HepG2 (cell line): ENCODE measurements at regions not wholly inside any gene's neighbourhood (a gene's known extent, or its start where the extent isn't known, plus 50 kb on each side); places are given as distances from the start of the nearest gene placed in this dataset.

Source experiments
- AGO1 ChIP-seq: fragments of 200-400 bp; formaldehyde crosslinking; IDR thresholded peaks from 2 replicates; pipeline ENCODE4 v1.6.1; 2017; ENCODE audit warnings: mild to moderate bottlenecking, low read depth, low read length, moderate library complexity; ENCODE audit not compliant: poor library complexity, severe bottlenecking
- FOXK1 ChIP-seq: sonication (generic); formaldehyde crosslinking; IDR thresholded peaks from 2 replicates; pipeline ENCODE4 v1.4.0; 2020; ENCODE audit warnings: low read depth, missing genetic modification reagents, borderline replicate concordance
- FOXM1 ChIP-seq: sonication (generic); formaldehyde crosslinking; IDR thresholded peaks from 2 replicates; pipeline ENCODE4 v1.5.0; 2020; ENCODE audit warnings: missing genetic modification reagents
- HMG20A ChIP-seq: IDR thresholded peaks from 2 replicates; pipeline ENCODE4 v1.6.1; 2016; ENCODE audit warnings: borderline replicate concordance
- HNF4G ChIP-seq, 2 experiments: sonication (generic) in 1 of 2; formaldehyde crosslinking in 1 of 2; IDR thresholded peaks; 2 replicates each; pipeline versions ENCODE4 v1.4.0 to v1.6.1; 2011 to 2020; ENCODE audit warnings: borderline replicate concordance in 2 of 2, low read depth in 2 of 2, mild to moderate bottlenecking in 2 of 2, low read length in 1 of 2, missing genetic modification reagents in 1 of 2, moderate library complexity in 1 of 2
- KAT8 ChIP-seq: IDR thresholded peaks from 2 replicates; pipeline ENCODE4 v1.6.1; 2016; ENCODE audit warnings: missing genetic modification reagents, missing compliant biosample characterization
- MAF1 ChIP-seq: sonication (generic); formaldehyde crosslinking; IDR thresholded peaks from 2 replicates; pipeline ENCODE4 v1.5.0; 2020; ENCODE audit warnings: missing genetic modification reagents, borderline replicate concordance
- POLR2A ChIP-seq, 2 experiments: IDR thresholded peaks; 2 replicates each; pipeline ENCODE4 v1.6.1; 2011; ENCODE audit warnings: low read depth in 2 of 2, low read length in 2 of 2, mild to moderate bottlenecking in 1 of 2, moderate library complexity in 1 of 2; ENCODE audit not compliant: insufficient read depth in 1 of 2
- ZNF10 ChIP-seq: sonication (generic); formaldehyde crosslinking; IDR thresholded peaks from 2 replicates; pipeline ENCODE4 v1.4.0; 2020; ENCODE audit warnings: mild to moderate bottlenecking, low read depth, missing genetic modification reagents, borderline replicate concordance
- ZNF333 ChIP-seq: sonication (generic); formaldehyde crosslinking; IDR thresholded peaks from 2 replicates; pipeline ENCODE4 v1.4.0; 2020; ENCODE audit warnings: mild to moderate bottlenecking, missing genetic modification reagents, borderline replicate concordance
- ZNF720 ChIP-seq: sonication (generic); formaldehyde crosslinking; IDR thresholded peaks from 2 replicates; pipeline ENCODE4 v1.4.0; 2020; ENCODE audit warnings: missing genetic modification reagents
- TF ChIP-seq, protein P1 (sequence below): sonication (generic); formaldehyde crosslinking; IDR thresholded peaks from 2 replicates; pipeline ENCODE4 v1.5.0; 2020; ENCODE audit warnings: mild to moderate bottlenecking, missing genetic modification reagents, moderate library complexity
- TF ChIP-seq, protein P2 (sequence below), 2 experiments: sonication (generic) in 1 of 2; formaldehyde crosslinking in 1 of 2; IDR thresholded peaks; 2 replicates each; pipeline versions ENCODE4 v1.4.0 to v1.6.1; 2018 to 2020; ENCODE audit warnings: missing genetic modification reagents in 2 of 2, borderline replicate concordance in 1 of 2, low read depth in 1 of 2, mild to moderate bottlenecking in 1 of 2, missing biosample characterization in 1 of 2

DNA sequence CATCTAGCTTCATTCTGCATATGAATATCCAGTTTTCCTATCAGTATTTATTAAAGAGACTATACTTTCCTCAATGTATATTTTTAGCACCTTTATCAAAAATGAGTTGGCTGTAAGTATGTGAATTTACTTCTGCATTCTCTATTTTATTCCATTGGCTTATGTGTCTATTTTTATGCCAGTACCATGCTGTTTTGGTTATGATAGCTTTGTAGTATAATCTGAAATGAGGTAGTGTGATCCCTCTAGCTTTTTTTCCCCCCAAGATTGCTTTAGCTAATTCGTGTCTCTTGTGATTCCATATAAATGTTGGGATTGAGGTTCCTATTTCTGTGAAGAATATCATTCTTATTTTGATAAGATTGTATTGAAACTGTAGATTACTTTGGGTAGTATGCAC, 469.1 kb upstream of the MAP3K7 start:
- TF ChIP-seq HNF4G (IDR thresholded peaks at IDR 0.05; ENCODE audit: borderline replicate concordance, low read depth, low read length) (no peak), HNF4G (CRISPR knock-in tag; IDR thresholded peaks at IDR 0.05; ENCODE audit: borderline replicate concordance, low read depth) (no peak), FOXK1 (no peak), MAF1 (no peak), AGO1 (no peak), KAT8 (CRISPR knock-in tag) (no peak), HMG20A (CRISPR knock-in tag) (no peak), ZNF10 (no peak), FOXM1 (CRISPR knock-in tag) (no peak), ZNF720 (no peak), POLR2A (IDR thresholded peaks at IDR 0.05; ENCODE audit: insufficient read depth in 1 of 2, low read depth in 2 of 2, low read length in 2 of 2) (no peak), ZNF333 (CRISPR knock-in tag) (no peak)
- TF ChIP-seq, protein P1, sequence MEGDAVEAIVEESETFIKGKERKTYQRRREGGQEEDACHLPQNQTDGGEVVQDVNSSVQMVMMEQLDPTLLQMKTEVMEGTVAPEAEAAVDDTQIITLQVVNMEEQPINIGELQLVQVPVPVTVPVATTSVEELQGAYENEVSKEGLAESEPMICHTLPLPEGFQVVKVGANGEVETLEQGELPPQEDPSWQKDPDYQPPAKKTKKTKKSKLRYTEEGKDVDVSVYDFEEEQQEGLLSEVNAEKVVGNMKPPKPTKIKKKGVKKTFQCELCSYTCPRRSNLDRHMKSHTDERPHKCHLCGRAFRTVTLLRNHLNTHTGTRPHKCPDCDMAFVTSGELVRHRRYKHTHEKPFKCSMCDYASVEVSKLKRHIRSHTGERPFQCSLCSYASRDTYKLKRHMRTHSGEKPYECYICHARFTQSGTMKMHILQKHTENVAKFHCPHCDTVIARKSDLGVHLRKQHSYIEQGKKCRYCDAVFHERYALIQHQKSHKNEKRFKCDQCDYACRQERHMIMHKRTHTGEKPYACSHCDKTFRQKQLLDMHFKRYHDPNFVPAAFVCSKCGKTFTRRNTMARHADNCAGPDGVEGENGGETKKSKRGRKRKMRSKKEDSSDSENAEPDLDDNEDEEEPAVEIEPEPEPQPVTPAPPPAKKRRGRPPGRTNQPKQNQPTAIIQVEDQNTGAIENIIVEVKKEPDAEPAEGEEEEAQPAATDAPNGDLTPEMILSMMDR (CRISPR knock-in tag), result no peak
- TF ChIP-seq, protein P2, sequence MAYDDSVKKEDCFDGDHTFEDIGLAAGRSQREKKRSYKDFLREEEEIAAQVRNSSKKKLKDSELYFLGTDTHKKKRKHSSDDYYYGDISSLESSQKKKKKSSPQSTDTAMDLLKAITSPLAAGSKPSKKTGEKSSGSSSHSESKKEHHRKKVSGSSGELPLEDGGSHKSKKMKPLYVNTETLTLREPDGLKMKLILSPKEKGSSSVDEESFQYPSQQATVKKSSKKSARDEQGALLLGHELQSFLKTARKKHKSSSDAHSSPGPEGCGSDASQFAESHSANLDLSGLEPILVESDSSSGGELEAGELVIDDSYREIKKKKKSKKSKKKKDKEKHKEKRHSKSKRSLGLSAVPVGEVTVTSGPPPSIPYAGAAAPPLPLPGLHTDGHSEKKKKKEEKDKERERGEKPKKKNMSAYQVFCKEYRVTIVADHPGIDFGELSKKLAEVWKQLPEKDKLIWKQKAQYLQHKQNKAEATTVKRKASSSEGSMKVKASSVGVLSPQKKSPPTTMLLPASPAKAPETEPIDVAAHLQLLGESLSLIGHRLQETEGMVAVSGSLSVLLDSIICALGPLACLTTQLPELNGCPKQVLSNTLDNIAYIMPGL (CRISPR knock-in tag; IDR thresholded peaks at IDR 0.05; ENCODE audit: borderline replicate concordance in 1 of 2, low read depth in 1 of 2), result no peak
